ENCODE measurements at regions not wholly inside any gene's neighbourhood (a gene's known extent, or its start where the extent isn't known, plus 50 kb on each side); places are given as distances from the start of the nearest gene placed in this dataset.

DNA sequence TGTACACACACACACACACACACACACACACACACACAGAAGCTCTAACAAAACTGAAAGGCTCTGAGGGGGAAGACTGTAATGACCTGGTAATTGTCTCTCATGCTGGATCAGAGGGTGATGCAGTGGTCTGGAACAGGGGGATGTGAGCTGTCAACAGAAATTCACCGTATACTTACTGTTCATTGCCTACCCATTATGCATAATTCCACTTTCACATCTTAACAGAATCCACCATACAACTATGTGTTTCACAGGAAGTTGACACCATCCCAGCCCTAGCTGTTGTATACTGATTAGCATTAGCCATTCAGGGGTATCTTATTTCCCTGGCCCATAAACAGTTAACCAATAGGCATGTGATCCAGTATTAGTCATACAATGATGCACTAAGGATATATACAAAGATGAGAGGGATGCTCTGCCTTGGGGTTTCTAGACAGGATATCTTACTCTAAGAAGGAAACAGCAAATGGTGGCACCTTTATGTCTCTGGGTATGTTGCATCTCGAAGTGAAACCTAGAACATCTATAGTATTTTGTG, 396.5 kb upstream of the BRINP1 start:
- intact Hi-C loops (cut with DNase I) = no loop called here

GRCh38 chr9:119763260-119763659, 394.0 kb upstream of the BRINP1 start:
- no peak for ATAC-seq
- intact Hi-C loops (cut with DNase I) = no loop called here
- no peak for DNase-seq (ENCODE audit: missing footprints)

More for the DNA sequence above, 396.5 kb upstream of the BRINP1 start:
- DNase-seq (ENCODE audit: missing footprints) (no peak), ATAC-seq (no peak)

- ATAC-seq = no peak
- no peak for DNase-seq (ENCODE audit: missing footprints)
- intact Hi-C loops (cut with DNase I) = no loop called here
Observed at GRCh38 chr9:119761812-119762211, 392.6 kb upstream of the BRINP1 start.

DNA sequence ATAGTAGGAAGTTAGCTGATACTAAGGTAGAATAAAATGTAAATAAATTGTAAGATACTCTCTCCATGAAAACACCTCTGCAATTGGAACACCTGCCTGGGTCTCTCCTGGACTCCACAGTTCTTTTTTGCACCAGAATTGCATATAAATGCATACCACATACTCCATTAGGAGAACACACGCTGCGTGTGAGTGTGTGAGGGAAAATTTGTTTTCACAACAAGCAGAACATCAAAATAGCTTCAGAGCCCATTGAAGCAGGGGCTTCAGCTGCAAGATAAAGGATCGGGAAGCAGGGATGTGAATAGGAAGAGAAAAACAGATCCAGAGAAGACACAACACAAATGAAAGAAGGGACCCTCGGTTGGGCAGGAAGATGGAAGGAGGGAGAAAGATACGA, 389.8 kb upstream of the BRINP1 start:
- intact Hi-C loops (cut with DNase I) = no loop called here
- ATAC-seq (no peak), DNase-seq (ENCODE audit: missing footprints) (no peak)

- ATAC-seq = no peak
- intact Hi-C loops (cut with DNase I) = no loop called here
Observed at GRCh38 chr9:119758241-119758640, 389.0 kb upstream of the BRINP1 start.

GRCh38 chr9:119739476-119739875, 370.2 kb upstream of the BRINP1 start:
- ATAC-seq = no peak
- intact Hi-C loops (cut with DNase I) = no loop called here
- DNase-seq (ENCODE audit: missing footprints) = no peak

More at GRCh38 chr9:119758241-119758640, 389.0 kb upstream of the BRINP1 start:
- no peak for DNase-seq (ENCODE audit: missing footprints)

- peak; percentile 50 for DNase-seq (ENCODE audit: missing footprints)
- intact Hi-C loops (cut with DNase I) = no loop called here
- ATAC-seq = no peak
Observed at GRCh38 chr9:119736491-119737454, 367.5 kb upstream of the BRINP1 start.

DNA sequence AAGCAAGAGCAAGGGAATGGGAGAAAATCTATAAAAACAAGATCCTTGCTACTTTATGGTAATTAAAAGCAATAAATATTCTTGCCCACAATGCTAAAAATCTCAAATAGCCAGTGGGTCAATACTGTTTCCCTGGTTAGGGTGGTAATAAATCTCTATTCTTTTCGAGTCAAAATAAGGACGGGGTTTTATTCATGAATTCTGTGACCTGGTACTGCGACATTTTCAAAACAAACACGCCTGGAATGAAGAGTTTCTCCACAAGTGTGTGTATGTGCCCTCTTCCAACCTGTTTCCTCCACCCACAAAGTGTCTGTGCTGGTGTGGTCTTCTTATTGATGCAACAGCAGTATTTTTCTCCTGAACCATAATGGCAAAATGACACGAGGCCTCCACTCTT, 358.8 kb upstream of the BRINP1 start:
- ATAC-seq (no peak), DNase-seq (ENCODE audit: missing footprints) (no peak)
- intact Hi-C loops (cut with DNase I) = no loop called here

GRCh38 chr9:119726035-119726434, 356.8 kb upstream of the BRINP1 start:
- ATAC-seq = no peak
- intact Hi-C loops (cut with DNase I) = no loop called here
- no peak for DNase-seq (ENCODE audit: missing footprints)

DNA sequence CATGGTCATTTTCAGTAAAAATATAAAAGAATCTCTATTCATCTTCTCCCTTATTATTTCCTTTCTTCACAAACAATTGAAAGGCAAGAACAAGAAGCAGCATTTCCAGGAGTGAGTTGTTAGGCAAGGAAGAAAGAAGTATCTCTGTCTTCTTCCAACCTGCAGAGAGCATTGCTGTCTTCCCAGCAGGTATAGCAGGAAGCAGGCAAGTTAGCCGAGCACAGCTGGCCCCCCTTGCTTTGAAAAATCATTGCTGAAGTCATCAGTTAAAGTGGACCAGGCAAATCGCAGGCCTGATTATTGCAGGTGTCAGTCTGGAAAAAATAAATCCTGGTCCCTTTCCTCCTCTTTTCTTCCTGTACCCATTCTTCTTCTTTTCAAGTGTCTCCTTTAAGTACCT, 353.1 kb upstream of the BRINP1 start:
- ATAC-seq (no peak), DNase-seq (ENCODE audit: missing footprints) (no peak)
- intact Hi-C loops (cut with DNase I) = no loop called here

- intact Hi-C loops (cut with DNase I) = no loop called here
- no peak for DNase-seq (ENCODE audit: missing footprints)
- no peak for ATAC-seq
Observed at GRCh38 chr9:119712325-119712724, 343.1 kb upstream of the BRINP1 start.

DNA sequence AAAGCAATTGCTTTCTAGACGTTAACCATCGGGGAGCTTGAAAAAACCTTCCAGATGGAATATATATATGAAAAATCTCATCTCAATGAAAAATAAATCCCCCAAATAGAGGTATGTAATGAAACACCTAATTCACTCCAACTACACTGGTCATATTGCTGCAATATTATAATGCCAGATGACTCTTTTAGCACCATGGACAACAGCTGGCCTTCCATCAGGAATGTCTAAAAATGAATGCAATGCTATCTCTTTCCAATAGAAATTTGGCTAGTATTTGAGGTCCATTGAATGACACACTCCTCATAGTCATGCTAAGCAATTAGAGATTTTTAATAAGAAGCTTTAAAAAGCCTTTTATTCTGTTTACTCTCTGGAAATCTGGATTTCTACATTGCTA, 340.2 kb upstream of the BRINP1 start:
- intact Hi-C loops (cut with DNase I) = no loop called here
- DNase-seq (ENCODE audit: missing footprints) (no peak), ATAC-seq (no peak)

DNA sequence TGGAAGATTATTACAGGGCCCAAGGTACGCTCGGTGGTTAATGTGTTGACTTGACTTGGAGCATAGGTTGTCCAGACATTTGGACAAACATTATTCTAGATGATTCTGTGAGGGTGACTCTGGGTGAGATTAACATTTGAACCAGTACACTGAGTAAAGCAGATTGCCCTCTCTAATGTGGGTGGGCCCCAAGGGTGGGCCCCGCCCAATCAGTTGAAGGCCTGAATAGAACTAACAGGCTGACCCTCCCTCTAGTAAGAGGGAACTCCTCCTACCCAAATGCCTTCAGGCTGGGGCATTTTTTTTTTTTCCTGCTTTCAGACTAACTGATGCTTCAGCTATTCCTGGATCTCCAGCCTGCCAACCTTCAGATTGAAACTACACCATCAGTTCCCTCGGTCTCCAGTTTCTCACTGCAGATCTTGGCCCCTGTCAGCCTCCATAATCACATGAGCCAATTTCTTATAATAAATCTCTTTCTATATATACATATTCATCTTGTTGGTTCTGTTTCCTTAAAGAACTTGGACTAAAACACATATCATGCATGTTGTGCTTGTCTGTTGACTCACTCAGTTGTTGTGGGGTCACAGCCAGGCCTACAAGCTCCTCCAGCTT, 338.1 kb upstream of the BRINP1 start:
- no peak for DNase-seq (ENCODE audit: missing footprints)
- intact Hi-C loops (cut with DNase I) = no loop called here
- no peak for ATAC-seq

DNA sequence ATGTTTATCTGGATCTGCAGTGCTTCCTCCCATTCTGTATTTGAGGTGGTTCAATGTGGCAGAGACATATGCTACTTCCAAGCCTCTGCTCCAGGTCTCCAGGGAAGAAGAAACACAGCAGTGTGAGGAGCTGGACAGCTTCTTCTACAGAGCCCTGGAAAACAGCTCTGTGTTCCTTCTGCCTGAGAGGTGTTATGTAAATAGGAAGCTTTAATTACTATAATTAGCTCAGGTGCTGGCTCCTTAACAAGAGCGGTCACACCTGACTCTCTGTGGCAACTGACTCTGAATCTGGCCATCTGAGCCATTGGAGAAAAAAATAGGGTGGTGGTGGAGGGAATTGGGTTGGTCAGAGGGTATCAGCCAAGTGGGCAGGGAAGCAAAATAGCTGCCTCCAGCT, 332.4 kb upstream of the BRINP1 start:
- intact Hi-C loops (cut with DNase I) = no loop called here
- DNase-seq (ENCODE audit: missing footprints) (no peak), ATAC-seq (no peak)

DNA sequence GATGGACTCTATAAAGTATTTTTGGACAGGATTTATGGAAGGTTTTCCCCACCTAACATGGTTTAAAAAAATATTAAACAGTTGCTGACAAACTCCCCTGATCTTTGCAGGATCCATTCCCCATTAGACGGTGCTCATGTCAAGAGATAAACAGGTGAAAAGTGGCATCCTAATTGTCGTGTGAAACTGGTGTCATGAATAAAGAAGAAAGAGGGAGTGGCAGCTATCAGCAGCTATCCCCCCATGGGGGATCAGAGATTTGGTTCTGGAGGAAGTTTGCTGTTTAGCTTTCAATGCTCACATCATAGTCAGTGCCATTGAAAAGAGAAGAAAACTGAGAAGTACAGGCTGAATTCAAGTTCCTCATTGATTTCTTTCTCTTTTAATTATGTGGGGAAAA, 329.3 kb upstream of the BRINP1 start:
- DNase-seq (ENCODE audit: missing footprints) (no peak), ATAC-seq (no peak)
- intact Hi-C loops (cut with DNase I) = no loop called here

- ATAC-seq (no peak), DNase-seq (ENCODE audit: missing footprints) (no peak)
- intact Hi-C loops (cut with DNase I) = no loop called here
Observed at GRCh38 chr9:119697996-119698395, 328.8 kb upstream of the BRINP1 start.

- intact Hi-C loops (cut with DNase I) = no loop called here
- ATAC-seq = no peak
- no peak for DNase-seq (ENCODE audit: missing footprints)
Observed at GRCh38 chr9:119689879-119690278, 320.6 kb upstream of the BRINP1 start.

- no peak for ATAC-seq
- DNase-seq (ENCODE audit: missing footprints) = no peak
- intact Hi-C loops (cut with DNase I) = no loop called here
Observed at GRCh38 chr9:119688547-119688946, 319.3 kb upstream of the BRINP1 start.

- intact Hi-C loops (cut with DNase I) = no loop called here
Observed at GRCh38 chr9:119677811-119678505, 308.7 kb upstream of the BRINP1 start.

More at GRCh38 chr9:119677811-119678505, 308.7 kb upstream of the BRINP1 start:
- DNase-seq (ENCODE audit: missing footprints) (no peak), ATAC-seq (no peak)
